ENCODE measurements at regions not wholly inside any gene's neighbourhood (a gene's known extent, or its start where the extent isn't known, plus 50 kb on each side); places are given as distances from the start of the nearest gene placed in this dataset.

- TF ChIP-seq CTCF (IDR thresholded peaks at IDR 0.05) (no peak), POLR2A (IDR thresholded peaks at IDR 0.05) (no peak)
Measured at GRCh38 chrX:149363965-149364364, 141.1 kb downstream of the IDS start.
